Medulla oblongata (tissue), 1 donor: ENCODE measurements at regions not wholly inside any gene's neighbourhood (a gene's known extent, or its start where the extent isn't known, plus 50 kb on each side); places are given as distances from the start of the nearest gene placed in this dataset.
"Not testable (repeated sequence)": the region's sequence is repeated elsewhere in the genome, so short reads cannot be mapped to it uniquely, and the experiment has no call there.

Experiments
- DNase-seq: peaks from one replicate; pipeline ENCODE4 v3.0.0-alpha.2; 2015; ENCODE audit errors: extremely low spot score

DNA sequence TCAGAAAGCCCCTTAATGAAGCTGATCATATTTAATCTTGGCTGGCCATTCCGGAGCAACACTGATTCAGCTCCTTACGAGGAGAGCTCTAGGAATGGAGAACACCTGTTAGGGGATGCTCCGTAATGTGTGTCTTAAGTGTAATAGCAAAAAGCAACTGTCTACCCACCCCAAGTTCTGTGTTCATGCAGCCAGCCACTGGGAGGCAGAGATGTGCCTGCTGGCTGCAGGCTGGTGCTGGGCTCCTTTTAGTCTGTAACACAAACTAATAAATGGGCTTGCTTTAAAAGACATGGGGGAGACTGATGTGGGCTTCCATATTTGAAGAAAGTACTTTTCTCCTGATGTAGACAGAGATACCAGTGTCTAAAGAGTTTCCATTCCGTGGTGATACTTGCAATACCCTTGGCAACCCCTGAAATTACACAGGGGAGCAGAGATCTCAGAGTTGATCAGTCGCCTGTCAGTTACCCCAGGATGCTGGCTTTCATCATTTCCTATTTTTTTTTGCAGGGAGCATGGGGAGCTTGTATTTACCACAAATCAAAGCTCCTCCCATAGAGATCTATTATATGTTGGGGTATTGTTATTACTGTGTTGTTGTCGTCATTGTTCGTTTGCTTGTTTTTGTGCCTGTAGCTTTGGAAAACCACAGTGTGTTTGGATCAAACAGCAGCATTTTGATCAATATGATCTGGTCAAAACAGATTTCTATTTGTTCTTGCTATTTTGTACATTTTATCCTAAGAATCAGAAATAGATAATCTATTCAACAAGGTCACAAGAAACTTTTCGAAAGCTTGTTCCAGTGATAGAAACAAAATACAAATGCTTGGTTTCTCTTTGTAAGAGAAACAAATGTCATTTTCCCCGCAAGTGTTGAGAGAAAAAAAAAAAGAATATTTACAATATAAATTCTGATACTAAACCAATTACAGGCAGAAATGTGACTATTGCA lies 65.8 kb downstream of the MTX3 start:
- no peak for DNase-seq

DNA sequence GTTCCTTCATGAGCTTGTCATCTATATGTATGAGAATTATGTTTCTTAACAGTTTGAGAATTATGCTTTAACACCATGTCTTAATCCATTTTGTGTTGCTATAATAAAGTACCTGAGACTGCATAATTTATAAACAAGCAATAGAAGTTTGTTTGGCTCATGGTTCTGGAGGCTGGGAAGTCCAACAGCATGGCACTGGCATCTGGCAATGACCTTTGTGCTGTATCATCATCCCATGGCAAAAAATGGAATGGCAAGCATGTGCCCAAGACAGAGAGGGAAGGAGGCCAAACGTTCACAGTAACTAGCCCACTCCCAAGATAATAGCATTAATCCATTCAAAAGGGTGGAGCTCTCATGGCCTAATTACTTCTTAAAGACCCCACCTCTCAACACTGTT lies 67.6 kb downstream of the MTX3 start:
- no peak for DNase-seq

DNA sequence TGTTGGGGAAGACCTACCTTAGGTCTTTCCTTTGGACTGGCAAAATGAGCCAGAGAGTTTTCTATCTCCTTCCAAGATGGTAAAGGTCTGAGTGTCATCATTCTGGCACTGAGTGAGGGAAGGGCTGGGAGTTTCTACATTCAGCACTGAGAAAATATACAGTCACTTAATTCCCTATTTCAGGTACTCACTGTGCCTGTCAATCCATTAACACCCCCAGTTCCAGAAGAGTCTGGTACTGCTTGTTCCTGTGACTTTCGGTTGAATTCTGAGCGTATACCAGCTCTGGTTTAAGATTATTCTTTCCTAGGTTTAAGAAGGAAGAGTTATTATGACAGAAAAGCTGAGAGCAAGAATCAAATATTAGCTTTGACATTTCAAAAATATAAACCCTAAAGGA lies 68.4 kb downstream of the MTX3 start:
- no peak for DNase-seq

DNA sequence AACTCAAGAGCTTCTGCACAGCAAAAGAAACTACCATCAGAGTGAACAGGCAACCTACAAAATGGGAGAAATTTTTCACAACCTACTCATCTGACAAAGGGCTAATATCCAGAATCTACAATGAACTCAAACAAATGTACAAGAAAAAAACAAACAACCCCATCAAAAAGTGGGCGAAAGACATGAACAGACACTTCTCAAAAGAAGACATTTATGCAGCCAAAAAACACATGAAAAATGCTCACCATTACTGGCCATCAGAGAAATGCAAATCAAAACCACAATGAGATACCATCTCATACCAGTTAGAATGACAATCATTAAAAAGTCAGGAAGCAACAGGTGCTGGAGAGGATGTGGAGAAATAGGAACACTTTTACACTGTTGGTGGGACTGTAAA lies 83.6 kb downstream of the MTX3 start:
- DNase-seq, result not testable (repeated sequence)

DNA sequence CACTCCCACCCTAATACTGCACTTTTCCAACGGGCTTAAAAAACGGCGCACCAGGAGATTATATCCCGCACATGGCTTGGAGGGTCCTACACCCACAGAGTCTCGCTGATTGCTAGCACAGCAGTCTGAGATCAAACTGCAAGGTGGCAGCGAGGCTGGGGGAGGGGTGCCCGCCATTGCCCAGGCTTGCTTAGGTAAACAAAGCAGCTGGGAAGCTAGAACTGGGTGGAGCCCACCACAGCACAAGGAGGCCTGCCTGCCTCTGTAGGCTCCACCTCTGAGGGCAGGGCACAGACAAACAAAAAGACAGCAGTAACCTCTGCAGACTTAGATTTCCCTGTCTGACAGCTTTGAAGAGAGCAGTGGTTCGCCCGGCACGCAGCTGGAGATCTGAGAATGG lies 88.5 kb downstream of the MTX3 start:
- DNase-seq, result not testable (repeated sequence)

DNA sequence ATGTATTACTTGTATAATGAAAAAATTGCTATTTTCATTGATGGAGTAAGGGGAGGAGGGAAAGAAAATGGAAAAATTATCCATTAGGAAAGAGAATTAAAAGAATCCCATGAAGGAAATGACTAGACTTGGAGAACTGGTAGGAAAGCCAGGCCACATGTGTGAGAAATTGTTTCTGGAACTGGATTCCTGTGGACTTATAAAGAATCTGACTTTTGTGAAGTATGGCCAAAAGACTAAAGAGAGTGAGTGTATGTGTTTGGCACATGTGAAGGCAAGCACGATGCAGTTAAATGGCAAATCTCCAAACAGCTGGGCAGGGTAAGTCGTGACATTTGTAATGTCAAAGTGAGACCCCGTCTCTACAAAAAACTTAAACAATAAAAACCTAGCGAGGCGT lies 89.4 kb downstream of the MTX3 start:
- no peak for DNase-seq

DNA sequence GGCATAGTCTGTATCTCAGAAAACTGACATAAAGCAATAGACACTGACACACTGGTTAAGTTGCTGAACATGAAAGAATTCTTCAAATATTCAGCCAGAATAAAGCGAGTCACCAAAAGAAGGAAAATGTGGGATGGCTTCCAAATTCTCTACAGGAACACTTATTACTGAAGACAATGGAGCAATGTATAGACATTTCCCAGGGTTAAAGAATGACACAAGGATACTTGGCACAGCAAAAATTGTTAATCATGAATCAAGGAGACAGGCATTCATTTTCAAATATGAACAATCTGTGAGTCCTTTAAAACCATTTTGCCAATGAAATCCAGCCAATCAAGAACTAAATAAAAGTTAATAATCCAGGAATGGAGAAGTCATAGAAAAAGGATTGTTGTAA lies 92.5 kb downstream of the MTX3 start:
- DNase-seq, result no peak

DNA sequence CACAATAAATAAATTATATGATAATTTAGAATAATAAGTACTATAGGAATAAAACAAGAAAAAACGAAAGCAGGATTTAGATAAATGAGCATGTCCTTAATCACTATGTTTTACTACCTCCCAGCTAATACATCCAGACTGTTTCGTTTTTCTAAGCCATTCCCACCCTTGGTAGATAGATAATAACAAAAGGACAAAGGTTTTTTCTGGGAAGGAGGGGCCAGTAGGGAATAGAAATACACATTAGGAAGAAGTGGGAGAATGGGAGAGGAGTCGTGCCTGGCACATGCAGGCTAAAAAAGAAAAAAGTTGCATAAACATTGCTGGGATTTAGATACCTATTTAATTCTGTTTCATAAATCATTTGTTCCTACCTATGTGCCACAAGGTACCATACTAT lies 97.1 kb downstream of the MTX3 start:
- no peak for DNase-seq

DNA sequence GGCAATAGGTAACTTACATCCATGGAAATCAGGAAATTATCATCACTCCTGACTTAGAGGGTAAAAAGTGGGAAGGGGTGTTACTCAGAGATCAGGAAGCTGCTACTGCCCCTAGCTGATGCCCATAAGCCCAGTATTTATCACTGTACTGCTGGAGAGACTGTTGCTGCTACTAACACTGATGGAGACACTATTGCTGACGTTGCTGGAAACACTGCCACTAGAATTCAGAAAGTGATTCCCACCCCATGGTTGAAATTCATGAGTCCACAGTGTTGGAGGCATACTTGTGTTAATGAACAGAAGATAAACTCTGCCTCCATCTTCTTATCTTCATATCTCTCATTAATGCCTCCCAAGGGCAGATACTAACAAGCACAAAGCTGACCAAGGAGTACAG lies 97.6 kb downstream of the MTX3 start:
- DNase-seq, result no peak

DNA sequence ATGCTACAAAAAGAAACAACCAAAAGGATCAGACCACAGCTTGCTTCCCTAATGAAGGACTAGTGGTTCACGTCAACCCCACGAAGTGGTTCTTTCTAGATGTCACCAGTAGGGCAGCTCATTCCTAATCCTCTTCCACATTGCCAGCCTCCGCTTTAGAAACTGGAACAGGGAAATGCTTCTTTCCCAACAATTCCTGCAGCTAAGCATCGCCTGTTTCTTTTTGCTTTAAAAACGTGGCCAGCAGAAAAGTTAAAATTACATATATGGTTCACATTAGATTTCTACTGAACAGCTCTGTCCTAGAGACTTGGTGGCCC lies 100.2 kb downstream of the MTX3 start:
- no peak for DNase-seq

DNA sequence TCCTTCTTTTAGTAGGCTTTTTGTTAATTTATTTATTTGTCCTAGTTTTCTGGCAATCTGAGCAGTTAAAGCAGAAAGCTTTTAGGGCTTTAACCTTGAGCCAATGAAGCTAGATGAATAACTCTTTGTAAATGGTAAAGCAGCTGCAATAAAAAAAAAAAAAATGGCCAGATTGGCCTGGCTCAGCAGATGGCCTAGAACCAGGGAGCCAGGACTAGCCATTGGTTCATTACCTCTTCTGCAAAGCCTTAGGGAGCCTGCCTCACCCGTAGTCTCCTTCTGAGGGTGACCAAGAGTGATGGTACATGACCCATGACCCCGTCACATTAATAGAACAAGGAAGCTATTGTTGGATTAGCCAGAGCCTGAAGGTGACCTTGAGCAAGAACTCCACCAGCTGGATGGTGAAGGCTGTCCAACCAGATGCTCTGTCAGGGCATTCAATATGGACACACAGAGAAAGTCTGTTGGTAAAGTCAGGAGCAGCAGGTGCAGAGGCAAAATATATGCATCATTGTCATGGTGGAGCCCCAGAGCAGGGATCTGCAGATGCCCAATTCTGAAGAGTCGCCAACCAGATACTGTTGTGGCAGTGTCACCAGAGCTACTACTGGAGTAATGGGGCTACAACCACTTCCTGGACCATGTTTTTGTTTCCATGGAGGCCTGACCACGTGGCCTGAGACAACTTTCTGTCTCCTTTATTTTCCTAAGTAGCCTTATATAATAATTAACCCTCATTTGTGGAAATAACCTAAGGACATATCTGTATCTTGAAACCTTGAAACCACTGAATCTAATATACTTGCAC lies 100.7 kb downstream of the MTX3 start:
- DNase-seq, result no peak

DNA sequence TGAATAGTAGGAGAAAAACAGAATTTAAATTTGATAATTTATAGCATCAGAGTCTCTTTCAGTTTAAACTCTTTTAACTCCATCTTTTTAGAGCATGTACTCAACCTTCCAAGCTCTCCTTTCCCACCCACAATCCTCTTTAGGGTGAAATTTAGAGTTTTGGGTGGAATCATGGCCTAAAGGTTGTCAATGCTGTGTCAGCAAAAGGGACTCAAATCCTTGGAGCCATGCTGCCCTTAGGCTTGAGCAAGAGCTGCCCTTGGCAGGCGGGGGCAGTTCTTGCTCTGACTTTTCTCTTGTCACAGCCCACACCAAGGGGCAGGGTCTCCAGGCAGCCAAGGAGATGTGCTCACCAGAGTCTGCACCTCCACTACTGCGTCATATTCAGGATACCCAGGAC lies 102.4 kb downstream of the MTX3 start:
- no peak for DNase-seq

DNA sequence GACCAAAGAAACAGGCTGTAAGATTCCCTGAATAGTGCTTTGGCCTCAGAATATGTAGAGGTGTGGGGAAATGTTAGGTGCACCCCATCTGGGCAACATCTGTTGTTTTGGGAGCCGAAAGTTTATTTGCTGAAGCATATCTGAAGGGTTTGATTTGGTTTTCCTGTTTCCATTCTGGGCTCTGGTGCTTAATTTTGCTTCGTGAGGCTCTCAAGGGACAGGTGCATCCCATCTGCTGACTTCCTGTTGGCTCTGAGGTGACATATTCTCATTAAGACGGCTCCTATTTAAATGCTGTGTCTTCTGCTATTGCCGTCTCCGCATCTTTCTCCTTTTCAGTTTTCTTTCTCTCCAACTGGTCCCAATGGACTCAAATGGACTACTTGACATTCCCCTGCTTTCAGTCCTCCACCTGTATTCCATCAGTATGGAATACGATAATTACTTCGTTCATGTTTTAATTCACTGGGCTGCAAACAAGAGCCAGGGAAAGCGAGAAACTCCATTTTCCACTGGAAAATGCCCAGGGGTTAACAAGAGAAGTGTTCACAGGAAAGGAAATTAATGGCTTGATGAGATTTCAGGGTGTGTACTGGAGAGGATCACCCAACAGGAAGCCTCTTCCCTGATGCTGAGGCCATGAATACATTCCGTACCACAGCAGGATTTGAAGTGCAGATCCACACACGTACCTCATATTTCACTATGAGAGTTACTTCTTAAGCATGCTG lies 104.0 kb downstream of the MTX3 start:
- no peak for DNase-seq

DNA sequence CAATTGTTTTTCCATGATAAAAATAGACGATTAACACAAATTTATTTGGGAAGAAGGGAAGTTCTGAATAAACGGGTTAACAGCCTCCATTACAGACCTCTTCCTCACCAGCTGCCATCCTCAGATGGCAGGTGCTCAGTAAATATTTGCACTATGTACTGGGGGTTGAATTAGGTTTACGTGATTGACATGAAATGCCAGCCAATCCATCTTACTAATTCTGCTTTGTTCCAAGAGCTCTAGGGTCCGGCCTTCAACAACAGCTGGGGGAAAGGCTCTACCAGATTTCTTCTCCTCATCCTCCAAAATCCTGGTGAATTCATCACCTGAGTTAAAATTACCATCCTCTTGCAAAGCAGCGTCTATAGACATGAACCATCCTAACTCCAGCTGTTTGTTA lies 104.6 kb downstream of the MTX3 start:
- DNase-seq, result no peak

DNA sequence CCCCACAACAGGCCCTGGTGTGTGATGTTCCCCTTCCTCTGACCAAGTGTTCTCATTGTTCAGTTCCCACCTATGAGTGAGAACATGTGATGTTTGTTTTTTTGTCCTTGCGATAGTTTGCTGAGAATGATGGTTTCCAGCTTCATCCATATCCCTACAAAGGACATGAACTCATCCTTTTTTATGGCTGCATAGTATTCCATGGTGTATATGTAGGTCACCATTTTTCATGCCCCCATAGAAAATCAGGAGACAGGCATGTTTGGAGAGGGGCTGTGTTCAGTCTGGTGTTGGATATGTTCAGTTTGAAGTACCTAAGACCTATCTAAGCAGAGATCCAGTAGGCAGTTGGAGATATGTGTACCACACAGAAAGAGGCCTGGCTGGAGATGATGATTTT lies 111.2 kb downstream of the MTX3 start:
- not testable (repeated sequence) for DNase-seq

DNA sequence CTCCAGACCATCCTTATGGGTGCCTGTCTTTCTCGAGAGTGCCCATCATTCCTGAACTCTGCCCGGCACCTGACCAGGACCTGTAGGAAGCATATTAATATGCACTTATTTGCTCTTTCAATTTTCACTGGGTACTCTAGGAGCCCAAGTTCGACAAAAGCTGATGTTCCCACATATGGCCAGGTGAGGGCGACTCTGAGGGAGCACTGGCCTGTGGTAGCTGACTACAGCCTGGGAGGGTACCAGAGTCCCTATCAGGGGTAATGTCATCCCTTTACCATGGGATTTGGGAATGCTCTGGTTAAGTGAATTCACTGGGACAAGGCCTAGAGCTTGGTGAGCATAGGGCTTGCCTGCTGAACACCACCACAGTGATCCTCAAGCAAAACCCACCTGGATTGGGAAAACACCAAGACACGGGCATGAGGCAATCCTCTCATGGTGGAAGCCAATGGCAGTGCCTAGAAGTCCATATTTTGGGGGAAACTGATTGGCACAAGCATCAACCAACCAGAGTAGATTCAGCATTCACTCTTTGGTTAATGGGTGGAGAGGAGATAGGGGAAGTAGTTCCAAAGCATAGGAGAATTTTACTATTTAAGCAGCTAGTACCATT lies 112.2 kb downstream of the MTX3 start:
- DNase-seq, result no peak

DNA sequence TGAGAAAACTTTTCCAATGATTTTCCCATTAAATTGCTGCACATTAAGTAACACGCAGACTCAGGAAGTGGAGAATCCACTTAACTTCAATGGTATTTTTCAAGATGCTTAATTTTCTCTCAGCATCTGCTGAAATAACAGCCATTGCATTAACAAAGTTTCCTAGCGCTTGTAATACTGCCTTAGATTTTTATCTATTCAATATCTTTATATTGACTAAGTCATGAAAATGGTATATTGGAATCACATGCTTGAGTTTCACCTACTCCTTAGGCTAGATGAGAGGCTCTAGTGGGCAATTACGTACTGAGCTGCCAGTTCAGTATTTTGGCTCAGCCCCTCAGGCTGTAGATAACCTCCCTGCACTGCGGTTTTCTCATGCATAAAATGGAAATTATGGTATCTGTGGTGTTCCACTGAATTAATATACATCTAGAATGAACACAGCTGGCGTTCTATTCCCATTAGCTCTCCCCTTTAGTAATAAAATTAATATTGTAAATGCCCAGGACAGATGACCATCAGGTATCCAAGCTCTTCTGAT lies 112.9 kb downstream of the MTX3 start:
- no peak for DNase-seq

DNA sequence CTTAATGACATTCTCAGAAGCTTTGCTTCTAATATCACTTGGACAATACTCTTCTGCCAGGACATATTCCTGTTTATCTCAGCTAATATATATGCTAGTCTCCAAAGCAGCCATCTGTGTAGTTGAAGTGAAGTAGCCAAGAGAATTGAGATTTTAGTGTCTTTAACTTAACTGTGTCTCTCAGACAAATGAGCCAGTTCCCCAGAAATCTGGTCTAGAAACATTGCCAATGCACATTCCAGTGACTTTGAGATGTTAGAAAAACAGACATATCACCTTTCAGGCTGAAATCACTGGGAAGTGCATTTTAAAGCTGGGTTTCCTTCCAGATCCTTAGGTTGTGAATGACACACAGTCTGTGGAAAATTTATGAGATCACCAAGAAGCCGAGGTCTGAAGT lies 114.6 kb downstream of the MTX3 start:
- DNase-seq, result no peak

DNA sequence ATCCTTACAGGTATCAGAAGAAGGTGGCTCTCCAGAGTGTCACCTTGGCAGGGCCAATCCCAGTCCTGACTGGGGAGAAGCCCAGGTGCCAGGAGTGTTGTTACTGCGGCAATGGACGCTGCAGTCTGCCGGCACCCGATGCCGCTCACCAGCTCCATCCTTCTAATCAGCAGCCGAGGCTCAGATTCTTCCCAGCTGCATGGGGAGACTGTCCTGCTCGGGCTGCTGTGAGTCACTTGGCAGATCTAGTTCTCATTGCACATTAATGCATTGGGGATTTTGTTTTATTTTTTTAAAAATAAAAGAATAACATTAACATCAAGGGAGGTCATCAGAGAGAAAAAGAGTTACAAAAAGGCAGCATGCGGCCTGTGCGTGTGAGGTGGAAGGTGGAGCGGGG lies 115.8 kb downstream of the MTX3 start:
- no peak for DNase-seq

DNA sequence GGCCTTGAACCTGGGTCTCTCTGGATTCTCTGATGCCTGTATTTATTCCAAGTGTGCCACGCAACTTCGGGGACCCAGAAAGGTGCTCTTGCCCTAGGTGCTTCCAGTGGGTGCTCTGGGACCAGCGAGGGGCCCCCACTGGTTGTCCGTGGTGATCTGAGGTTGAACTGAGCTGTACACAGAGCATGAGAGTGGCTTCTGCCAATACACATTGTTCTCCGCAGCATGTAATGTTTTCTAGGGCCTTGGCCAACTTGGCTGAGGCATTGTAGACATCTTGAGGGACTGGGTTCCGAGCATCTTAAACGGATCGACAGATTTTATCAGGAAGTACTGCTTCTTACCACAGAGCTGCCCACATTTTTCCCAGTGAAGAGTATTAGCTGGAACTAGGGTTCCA lies 117.9 kb downstream of the MTX3 start:
- no peak for DNase-seq

DNA sequence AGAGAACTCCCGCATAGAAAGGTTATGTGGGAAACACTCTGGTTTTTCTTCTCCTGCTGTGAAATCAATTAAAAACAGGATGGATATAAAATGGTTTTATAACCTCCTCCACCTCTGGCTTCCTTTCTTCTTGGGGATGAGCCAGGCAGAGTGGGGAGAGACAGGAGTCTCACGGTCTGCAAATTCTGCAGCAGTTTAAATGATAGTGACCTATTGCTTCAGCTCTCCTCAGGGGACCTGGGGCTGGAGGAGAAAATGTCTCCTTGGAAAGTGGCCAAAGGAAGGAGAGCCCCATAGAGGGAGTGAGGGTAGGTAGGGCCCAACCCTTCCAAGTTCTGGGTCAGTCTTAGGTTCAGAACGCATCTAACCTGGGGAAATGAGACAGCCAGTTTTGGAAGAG lies 118.8 kb downstream of the MTX3 start:
- no peak for DNase-seq
